ENCODE measurements at regions not wholly inside any gene's neighbourhood (a gene's known extent, or its start where the extent isn't known, plus 50 kb on each side); places are given as distances from the start of the nearest gene placed in this dataset.

DNA sequence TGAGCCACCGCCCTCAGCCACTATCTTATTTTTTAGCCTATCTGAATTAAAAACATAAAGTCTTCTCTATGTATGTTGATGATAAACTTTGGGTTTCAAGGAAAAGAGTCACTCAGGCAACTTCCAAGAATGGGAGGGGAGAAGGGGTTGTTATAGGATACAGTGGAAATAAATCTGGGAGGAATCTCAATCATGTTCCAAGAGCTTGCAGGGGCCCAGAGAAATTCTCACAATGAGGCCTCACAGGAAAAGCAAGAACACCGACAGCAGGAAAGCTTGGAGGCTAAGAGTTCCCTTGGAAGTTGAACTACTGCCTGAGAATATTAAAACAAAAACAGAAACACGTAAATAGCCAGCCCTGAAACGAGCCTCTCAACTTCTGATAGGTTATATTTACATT lies 384.6 kb upstream of the IGFBP7 start:
- H3K27ac ChIP-seq: no peak overlapping the region
- no peak overlapping the region for H3K4me3 ChIP-seq
- no peaks in the 10 kb centered on the region for H3K36me3 ChIP-seq
- no peaks in the 10 kb centered on the region for H3K27me3 ChIP-seq
- no peaks in the 10 kb centered on the region for H3K9me3 ChIP-seq (ENCODE audit: low read depth)
- H3K4me1 ChIP-seq (ENCODE audit: low read depth): no peaks in the 10 kb centered on the region
- DNase-seq (ENCODE audit: low read depth in 1 of 2, low spot score in 1 of 2): no peak
- TF ChIP-seq CTCF (IDR thresholded peaks at IDR 0.05; ENCODE audit: low read depth, low read length): no peak

GRCh38 chr4:57492251-57492878 lies 382.2 kb upstream of the IGFBP7 start:
- H3K9me3 ChIP-seq (ENCODE audit: low read depth): no peaks in the 10 kb centered on the region
- H3K27ac ChIP-seq: no peak overlapping the region
- peak in 1 of 2 donors; percentile 3 for DNase-seq (ENCODE audit: low read depth in 1 of 2, low spot score in 1 of 2)
- H3K36me3 ChIP-seq: no peaks in the 10 kb centered on the region
- H3K27me3 ChIP-seq: no peaks in the 10 kb centered on the region
- no peak overlapping the region for H3K4me3 ChIP-seq
- no peaks in the 10 kb centered on the region for H3K4me1 ChIP-seq (ENCODE audit: low read depth)
- TF ChIP-seq CTCF (IDR thresholded peaks at IDR 0.05; ENCODE audit: low read depth, low read length): no peak

GRCh38 chr4:57491388-57491787 lies 381.2 kb upstream of the IGFBP7 start:
- Histone ChIP-seq H3K9me3 (ENCODE audit: low read depth) (no peaks in the 10 kb centered on the region), H3K27me3 (no peaks in the 10 kb centered on the region), H3K4me3 (no peak overlapping the region), H3K36me3 (no peaks in the 10 kb centered on the region), H3K27ac (no peak overlapping the region), H3K4me1 (ENCODE audit: low read depth) (no peaks in the 10 kb centered on the region)
- no peak for DNase-seq (ENCODE audit: low read depth in 1 of 2, low spot score in 1 of 2)
- no peak for TF ChIP-seq CTCF (IDR thresholded peaks at IDR 0.05; ENCODE audit: low read depth, low read length)

GRCh38 chr4:57490520-57491255 lies 380.5 kb upstream of the IGFBP7 start:
- Histone ChIP-seq H3K4me3 (no peak overlapping the region), H3K27me3 (no peaks in the 10 kb centered on the region), H3K36me3 (no peaks in the 10 kb centered on the region), H3K9me3 (ENCODE audit: low read depth) (no peaks in the 10 kb centered on the region), H3K27ac (no peak overlapping the region), H3K4me1 (ENCODE audit: low read depth) (no peaks in the 10 kb centered on the region)
- TF ChIP-seq CTCF (IDR thresholded peaks at IDR 0.05; ENCODE audit: low read depth, low read length): no peak
- DNase-seq (ENCODE audit: low read depth in 1 of 2, low spot score in 1 of 2): no peak

DNA sequence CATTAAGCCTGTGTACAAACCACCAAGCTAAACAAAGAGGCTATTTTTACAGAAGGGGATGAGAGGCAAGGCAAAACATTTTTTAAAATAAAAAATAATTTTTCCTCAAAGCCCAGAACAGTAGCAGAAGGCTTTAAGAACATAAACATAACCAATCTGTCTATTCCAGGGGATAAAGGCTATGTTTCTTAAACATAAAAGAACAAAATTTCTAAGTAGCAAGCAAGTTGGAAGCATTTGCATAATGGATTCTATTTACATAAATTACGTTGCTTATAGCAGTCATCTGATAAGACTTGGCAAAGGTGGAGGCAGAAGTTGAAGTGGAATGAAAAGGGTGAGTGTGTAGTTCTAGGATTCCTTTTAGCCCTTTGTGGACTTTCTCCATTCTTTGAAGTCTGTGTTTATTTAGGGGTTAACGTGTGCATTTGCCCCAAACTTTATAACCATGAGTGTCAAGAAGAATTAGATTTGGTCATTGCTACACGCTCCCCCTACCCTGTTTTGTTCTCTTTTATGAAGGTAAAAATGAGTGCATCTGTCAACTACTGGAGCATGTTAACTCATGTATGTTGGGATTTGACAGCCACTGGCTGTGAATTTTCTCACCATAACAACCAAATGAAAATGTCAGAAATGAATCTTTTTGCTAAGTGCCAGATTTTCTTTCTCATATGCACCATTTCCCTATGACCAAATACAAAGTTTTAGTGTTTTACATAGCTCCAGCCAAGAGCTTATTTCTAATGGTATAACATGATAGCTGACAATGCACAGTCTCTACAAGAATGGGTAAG lies 378.4 kb upstream of the IGFBP7 start:
- Histone ChIP-seq H3K36me3 (no peaks in the 10 kb centered on the region), H3K4me1 (ENCODE audit: low read depth) (no peaks in the 10 kb centered on the region), H3K27me3 (no peaks in the 10 kb centered on the region), H3K9me3 (ENCODE audit: low read depth) (no peaks in the 10 kb centered on the region), H3K27ac (no peak overlapping the region), H3K4me3 (no peak overlapping the region)
- TF ChIP-seq CTCF (IDR thresholded peaks at IDR 0.05; ENCODE audit: low read depth, low read length): no peak
- DNase-seq (ENCODE audit: low read depth in 1 of 2, low spot score in 1 of 2): no peak

Measured in cardiac muscle cell (in vitro differentiated cells and primary cell).